MM.1S (cell line): ENCODE measurements at regions not wholly inside any gene's neighbourhood (a gene's known extent, or its start where the extent isn't known, plus 50 kb on each side); places are given as distances from the start of the nearest gene placed in this dataset.

Experiments used
- DNase-seq: peaks from one replicate; pipeline ENCODE4 v3.0.0-alpha.2; 2015
- H2AFZ ChIP-seq: fragments of 300-600 bp; sonication (generic); 2 replicates; pipeline ENCODE4 v1.6.0; 2016; ENCODE audit warnings: antibody characterized with exemption, low read length
- H3F3A ChIP-seq: fragments of 300-600 bp; sonication (generic); 2 replicates; pipeline ENCODE4 v1.6.1; 2016; ENCODE audit warnings: mild to moderate bottlenecking, antibody characterized with exemption, low read length, moderate library complexity, mixed read lengths; ENCODE audit not compliant: insufficient read depth
- H3K27ac ChIP-seq: fragments of 300-600 bp; sonication (generic); 2 replicates; pipeline ENCODE4 v1.5.1; 2016; ENCODE audit warnings: mild to moderate bottlenecking, low read length
- H3K27me3 ChIP-seq: fragments of 300-600 bp; sonication (generic); replicated peaks from 2 replicates; pipeline ENCODE4 v1.6.0; 2016; ENCODE audit warnings: low read length; ENCODE audit not compliant: insufficient read depth
- H3K36me3 ChIP-seq: fragments of 300-600 bp; sonication (generic); replicated peaks from 2 replicates; pipeline ENCODE4 v1.6.1; 2016; ENCODE audit warnings: mild to moderate bottlenecking, low read length, mixed read lengths; ENCODE audit not compliant: insufficient read depth
- H3K4me1 ChIP-seq: fragments of 300-600 bp; sonication (generic); 2 replicates; pipeline ENCODE4 v1.6.1; 2016; ENCODE audit warnings: low read length, mixed read lengths
- H3K4me2 ChIP-seq: fragments of 300-600 bp; sonication (generic); 2 replicates; pipeline ENCODE4 v1.6.0; 2016; ENCODE audit warnings: low read depth, low read length
- H3K4me3 ChIP-seq: fragments of 300-600 bp; sonication (generic); 2 replicates; pipeline ENCODE4 v1.5.1; 2016; ENCODE audit warnings: low read length, mixed read lengths
- H3K79me2 ChIP-seq: fragments of 300-600 bp; sonication (generic); 2 replicates; pipeline ENCODE4 v1.6.1; 2016; ENCODE audit warnings: mixed run types, low read length, mixed read lengths
- H3K9ac ChIP-seq: fragments of 300-600 bp; sonication (generic); 2 replicates; pipeline ENCODE4 v1.6.1; 2016; ENCODE audit warnings: low read length, mixed read lengths
- H3K9me2 ChIP-seq: fragments of 300-600 bp; sonication (generic); replicated peaks from 2 replicates; pipeline ENCODE4 v1.6.1; 2016; ENCODE audit warnings: mild to moderate bottlenecking, low read length, mixed read lengths; ENCODE audit not compliant: insufficient read depth
- H3K9me3 ChIP-seq: fragments of 300-600 bp; sonication (generic); replicated peaks from 2 replicates; pipeline ENCODE4 v1.6.1; 2016; ENCODE audit warnings: mild to moderate bottlenecking, low read length, mixed read lengths; ENCODE audit not compliant: insufficient read depth
- H4K20me1 ChIP-seq: fragments of 300-600 bp; sonication (generic); 2 replicates; pipeline ENCODE4 v1.6.1; 2016; ENCODE audit warnings: mild to moderate bottlenecking, low read length, moderate library complexity, mixed read lengths; ENCODE audit not compliant: insufficient read depth
- EZH2 ChIP-seq: fragments of 300-600 bp; sonication (generic); optimal IDR thresholded peaks from 2 replicates; pipeline ENCODE3; 2017; ENCODE audit warnings: low read depth, mild to moderate bottlenecking, antibody characterized with exemption, low read length, mixed read lengths
- EZH2phosphoT487 ChIP-seq: fragments of 300-600 bp; sonication (generic); IDR thresholded peaks from 2 replicates; pipeline ENCODE4 v1.6.1; 2018; ENCODE audit warnings: antibody characterized with exemption, low read length
- TF ChIP-seq, protein P1 (sequence below): fragments of 300-600 bp; sonication (generic); IDR thresholded peaks from 2 replicates; pipeline ENCODE4 v1.5.1; 2016; ENCODE audit warnings: antibody characterized with exemption, low read length, mixed read lengths

GRCh38 chr14:96978525-96979272 lies 181.5 kb downstream of the VRK1 start:
- Histone ChIP-seq H3K27me3 (no peaks in the 10 kb centered on the region), H3K79me2 (no peaks in the 10 kb centered on the region), H3K4me1 (no peaks in the 10 kb centered on the region), H3K9me3 (no peaks in the 10 kb centered on the region), H3K9me2 (no peaks in the 10 kb centered on the region), H3K9ac (no peak overlapping the region), H3K4me2 (no peak overlapping the region), H3F3A (no peaks in the 10 kb centered on the region), H2AFZ (no peak overlapping the region), H3K36me3 (no peaks in the 10 kb centered on the region), H3K4me3 (no peak overlapping the region), H3K27ac (no peak overlapping the region), H4K20me1 (no peaks in the 10 kb centered on the region)
- TF ChIP-seq EZH2 (no peak), EZH2phosphoT487 (no peak)
- TF ChIP-seq, protein P1, sequence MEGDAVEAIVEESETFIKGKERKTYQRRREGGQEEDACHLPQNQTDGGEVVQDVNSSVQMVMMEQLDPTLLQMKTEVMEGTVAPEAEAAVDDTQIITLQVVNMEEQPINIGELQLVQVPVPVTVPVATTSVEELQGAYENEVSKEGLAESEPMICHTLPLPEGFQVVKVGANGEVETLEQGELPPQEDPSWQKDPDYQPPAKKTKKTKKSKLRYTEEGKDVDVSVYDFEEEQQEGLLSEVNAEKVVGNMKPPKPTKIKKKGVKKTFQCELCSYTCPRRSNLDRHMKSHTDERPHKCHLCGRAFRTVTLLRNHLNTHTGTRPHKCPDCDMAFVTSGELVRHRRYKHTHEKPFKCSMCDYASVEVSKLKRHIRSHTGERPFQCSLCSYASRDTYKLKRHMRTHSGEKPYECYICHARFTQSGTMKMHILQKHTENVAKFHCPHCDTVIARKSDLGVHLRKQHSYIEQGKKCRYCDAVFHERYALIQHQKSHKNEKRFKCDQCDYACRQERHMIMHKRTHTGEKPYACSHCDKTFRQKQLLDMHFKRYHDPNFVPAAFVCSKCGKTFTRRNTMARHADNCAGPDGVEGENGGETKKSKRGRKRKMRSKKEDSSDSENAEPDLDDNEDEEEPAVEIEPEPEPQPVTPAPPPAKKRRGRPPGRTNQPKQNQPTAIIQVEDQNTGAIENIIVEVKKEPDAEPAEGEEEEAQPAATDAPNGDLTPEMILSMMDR, result no peak
- no peak for DNase-seq

DNA sequence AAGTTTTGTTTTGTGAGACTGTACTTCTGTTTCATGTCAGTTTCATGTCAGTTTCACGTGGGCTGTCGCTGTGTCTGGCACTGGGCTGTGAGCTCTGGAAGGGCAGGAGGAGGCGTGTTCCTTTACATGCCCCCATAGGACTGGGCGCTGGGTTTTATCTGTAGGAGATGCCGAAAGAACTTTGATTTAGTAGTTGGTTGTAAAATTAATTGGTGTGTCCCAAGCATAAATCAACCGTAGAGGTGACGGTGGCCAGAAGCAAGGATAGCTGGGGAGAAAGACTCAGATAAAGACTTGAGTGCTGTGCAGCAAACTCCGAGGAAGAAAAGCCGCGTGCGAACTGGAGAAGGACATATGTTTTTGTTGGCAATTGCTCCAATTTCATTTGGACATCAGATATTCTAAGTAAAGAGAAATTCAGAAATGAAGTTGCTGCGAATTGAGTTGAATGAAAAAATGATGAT lies 182.5 kb downstream of the VRK1 start:
- H3K9ac ChIP-seq, result no peak overlapping the region
- no peaks in the 10 kb centered on the region for H3K9me2 ChIP-seq
- no peaks in the 10 kb centered on the region for H3K79me2 ChIP-seq
- H2AFZ ChIP-seq, result no peak overlapping the region
- TF ChIP-seq, protein P1, result no peak
- TF ChIP-seq EZH2 (no peak), EZH2phosphoT487 (no peak)
- no peak overlapping the region for H3K27ac ChIP-seq
- no peak overlapping the region for H3K4me2 ChIP-seq
- no peaks in the 10 kb centered on the region for H3F3A ChIP-seq
- no peaks in the 10 kb centered on the region for H4K20me1 ChIP-seq
- H3K4me1 ChIP-seq, result no peaks in the 10 kb centered on the region
- H3K4me3 ChIP-seq, result no peak overlapping the region
- no peaks in the 10 kb centered on the region for H3K36me3 ChIP-seq
- DNase-seq, result no peak
- no peaks in the 10 kb centered on the region for H3K27me3 ChIP-seq
- no peaks in the 10 kb centered on the region for H3K9me3 ChIP-seq

DNA sequence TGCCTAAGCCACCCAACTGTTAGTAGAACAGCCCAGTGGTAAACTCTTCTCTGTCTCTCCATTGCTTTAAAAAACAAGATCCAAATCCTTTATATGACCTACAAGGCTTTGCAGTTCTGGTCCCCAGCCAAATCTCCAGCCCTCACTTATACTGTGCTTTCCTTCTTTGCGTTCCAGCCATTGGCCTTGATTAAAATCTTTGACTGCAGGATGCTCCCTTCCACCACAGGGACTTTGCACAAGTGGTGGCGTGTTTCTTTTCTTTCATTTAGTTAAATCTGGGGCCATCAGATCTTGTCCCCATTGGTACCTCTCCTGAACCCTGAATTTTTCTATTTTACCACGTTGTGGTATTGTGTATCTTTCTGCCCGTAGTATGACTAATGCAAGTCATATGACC lies 183.7 kb downstream of the VRK1 start:
- H3F3A ChIP-seq, result no peaks in the 10 kb centered on the region
- no peaks in the 10 kb centered on the region for H4K20me1 ChIP-seq
- H3K9me3 ChIP-seq, result no peaks in the 10 kb centered on the region
- TF ChIP-seq, protein P1, result no peak
- no peaks in the 10 kb centered on the region for H3K9me2 ChIP-seq
- H2AFZ ChIP-seq, result no peak overlapping the region
- H3K27me3 ChIP-seq, result no peaks in the 10 kb centered on the region
- H3K4me1 ChIP-seq, result no peaks in the 10 kb centered on the region
- H3K27ac ChIP-seq, result no peak overlapping the region
- DNase-seq, result no peak
- H3K4me2 ChIP-seq, result no peak overlapping the region
- H3K79me2 ChIP-seq, result no peaks in the 10 kb centered on the region
- H3K36me3 ChIP-seq, result no peaks in the 10 kb centered on the region
- H3K9ac ChIP-seq, result no peak overlapping the region
- H3K4me3 ChIP-seq, result no peak overlapping the region
